NCI-H774 (cell line): ENCODE measurements at regions not wholly inside any gene's neighbourhood (a gene's known extent, or its start where the extent isn't known, plus 50 kb on each side); places are given as distances from the start of the nearest gene placed in this dataset.
"Not testable (repeated sequence)": the region's sequence is repeated elsewhere in the genome, so short reads cannot be mapped to it uniquely, and the experiment has no call there.

Source experiments
- DNase-seq: peaks from one replicate; lab custom pipeline; 2025; lab: John Stamatoyannopoulos, UW

DNA sequence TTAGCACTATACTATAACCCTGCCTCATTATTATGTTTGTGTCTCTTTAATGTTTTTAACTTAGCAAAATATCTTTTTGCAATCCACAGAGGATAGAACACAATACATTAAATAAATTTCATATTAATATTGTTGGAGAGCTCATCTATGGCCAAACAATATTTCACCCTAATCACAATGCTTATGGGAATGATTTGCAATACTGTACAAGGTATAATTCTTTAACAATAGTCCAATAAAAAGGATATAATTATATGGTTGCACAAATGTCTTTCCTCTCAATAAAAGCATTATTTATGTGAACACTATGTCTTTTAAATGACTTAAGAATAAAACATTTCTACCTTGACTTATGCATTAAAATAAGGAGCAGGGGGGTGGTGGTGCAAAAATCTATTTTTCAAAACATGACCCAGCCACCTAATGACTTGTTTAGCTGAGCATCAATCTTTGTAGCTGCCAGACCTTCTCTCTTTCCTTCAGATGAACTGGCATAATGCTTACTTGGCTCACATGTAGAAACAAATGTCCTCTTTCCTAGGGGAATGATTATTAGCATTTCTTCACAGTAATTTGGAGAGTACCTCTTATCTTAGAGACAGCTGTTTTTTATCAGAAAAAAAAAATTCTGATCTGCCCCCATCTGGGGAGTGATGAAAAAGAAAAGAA lies 1933.6 kb upstream of the LRRTM1 start:
- DNase-seq: no peak

DNA sequence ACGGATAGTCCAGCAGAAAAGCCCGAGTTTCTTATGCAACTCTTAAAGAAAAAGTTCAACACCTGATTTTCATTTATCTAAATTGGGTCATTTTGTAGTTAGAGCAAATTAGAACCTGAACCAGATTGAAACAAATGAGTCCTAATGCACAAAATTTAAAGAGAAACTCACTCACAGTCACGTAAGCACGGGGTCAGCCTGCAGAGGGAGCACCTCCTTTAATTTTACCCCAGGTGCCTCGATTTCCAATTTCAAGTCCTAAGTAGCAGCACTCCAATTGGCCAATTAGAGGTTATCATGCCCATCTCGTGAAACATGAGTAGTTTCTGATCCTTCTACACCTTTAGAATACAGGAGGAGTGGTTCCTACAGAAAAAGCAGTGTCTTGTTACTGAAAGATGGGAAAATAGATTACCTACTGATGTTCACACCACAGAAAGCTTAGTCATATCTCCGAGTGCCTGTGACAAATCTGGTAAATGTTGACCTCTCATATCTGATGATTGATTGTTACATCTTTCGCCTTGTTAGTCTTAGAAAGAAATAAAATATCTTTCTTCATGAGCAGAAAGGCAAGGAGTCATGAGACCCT lies 1929.8 kb upstream of the LRRTM1 start:
- DNase-seq: no peak

DNA sequence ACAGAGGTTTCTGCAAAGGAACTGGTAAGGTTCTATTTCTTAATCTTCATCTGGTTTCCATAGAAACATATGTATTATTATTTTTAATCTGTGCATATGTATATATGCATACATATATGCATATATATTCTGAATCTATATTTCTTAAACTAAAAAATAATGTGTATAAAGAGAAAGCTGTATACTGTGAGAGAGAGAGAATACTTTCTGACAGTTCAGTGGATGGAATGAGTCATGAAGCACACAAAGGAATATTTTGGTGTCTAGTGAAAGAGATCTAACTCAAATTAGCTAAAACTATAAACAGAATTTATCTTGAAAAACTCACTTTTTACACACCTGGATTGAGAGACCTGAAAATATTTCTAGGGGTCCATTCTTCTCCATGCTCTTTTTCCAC lies 1929.3 kb upstream of the LRRTM1 start:
- DNase-seq: no peak

DNA sequence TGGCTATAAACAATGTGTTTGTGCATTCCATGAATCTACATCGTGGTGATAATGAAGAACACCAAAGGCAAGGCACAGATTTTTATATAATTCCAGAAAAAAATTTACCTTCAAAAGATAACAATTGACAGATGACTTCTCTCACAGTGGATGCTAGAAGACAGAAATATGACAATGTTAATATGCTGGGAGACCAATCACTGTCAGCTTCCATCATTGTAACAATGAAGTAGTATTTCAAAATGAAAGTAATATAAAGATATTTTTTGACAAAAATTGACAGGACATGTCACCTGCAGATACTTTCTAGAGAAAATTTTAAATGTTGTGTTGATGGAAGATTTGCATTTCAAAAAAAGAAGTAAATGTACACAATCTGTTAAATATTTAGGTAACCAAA lies 1925.9 kb upstream of the LRRTM1 start:
- DNase-seq: no peak

DNA sequence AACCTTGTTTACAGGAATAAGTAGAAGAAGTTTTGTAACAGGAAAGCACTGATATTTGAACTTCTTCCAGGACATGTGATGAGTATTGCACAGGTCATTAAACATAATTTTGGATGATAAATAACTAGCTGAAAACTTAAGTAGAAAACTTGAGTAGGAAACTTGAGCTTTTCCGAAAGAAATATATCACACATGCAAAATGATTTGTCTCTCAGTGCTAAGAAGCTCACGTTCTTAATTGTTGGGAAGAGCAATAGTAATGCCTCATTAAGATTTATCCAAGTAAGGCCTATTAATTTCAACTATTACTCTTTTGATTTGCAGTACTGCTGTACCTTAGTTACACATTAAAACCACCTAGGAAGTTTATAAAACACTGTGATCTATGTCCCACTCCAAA lies 1921.9 kb upstream of the LRRTM1 start:
- no peak for DNase-seq

DNA sequence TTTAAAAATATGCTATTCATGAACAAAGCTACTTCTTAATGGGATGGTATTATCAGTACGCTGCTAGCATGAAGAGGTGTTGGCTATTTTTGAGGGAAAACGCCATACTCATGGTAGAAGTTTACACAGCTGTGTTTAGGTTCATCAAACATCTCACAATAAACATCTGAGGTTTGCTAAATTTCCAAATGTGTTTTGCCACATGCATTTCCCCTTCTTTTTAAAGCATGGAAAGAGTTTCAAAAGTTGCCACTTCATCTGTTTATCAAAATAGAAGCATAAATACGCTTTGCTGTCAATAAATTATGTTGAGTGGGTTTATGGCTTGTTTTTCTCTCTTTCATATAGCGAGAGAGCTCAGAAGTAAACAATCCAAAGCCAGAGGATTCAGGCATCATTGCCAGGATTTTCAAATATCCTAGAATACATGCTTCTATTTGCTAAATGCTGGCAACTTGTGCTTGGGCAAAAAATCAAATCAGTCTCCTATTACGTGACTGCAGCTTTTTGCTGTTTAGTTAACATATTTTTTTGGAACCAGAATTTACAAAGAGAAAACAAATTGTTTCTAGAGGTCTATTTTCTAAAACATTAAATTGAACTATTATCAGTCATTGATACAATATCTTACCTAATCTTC lies 1919.9 kb upstream of the LRRTM1 start:
- DNase-seq: peak; percentile 7

DNA sequence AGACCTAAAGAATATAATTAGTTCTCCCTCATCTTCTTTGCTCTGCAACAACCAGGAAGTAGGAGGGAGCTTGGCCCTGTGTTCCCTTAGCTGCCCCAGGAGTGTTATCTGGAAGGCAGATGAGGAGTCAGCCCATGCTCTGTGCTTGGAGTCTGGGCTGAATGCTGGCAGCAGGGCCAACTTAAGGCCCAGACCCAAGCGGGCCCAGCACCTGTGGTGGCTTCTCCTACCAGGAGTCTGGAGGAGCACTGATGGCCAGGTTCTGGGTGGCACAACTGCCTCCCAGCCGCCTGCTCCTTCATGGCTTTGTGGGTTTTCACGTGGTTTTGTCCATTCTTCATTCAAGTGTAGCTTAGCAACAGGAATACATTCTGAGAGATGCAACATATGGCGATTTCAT lies 1910.7 kb upstream of the LRRTM1 start:
- DNase-seq: no peak

DNA sequence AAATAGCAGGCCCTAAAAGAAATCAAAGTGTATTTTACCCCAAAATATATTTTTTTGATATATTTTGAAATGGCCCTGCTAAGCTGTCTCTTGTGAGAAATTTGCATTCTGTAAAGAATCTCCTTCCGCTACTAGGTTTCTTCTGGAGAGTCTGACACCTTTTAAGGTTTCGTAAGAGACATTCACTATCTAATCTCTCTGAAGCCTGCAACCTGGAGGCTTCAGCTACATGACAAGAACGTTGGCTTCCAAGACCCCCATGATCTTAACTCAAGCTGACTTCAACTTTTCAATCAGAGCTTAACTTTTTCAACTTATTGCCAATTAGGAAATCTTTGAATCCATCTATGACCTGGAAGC lies 1894.9 kb upstream of the LRRTM1 start:
- no peak for DNase-seq

DNA sequence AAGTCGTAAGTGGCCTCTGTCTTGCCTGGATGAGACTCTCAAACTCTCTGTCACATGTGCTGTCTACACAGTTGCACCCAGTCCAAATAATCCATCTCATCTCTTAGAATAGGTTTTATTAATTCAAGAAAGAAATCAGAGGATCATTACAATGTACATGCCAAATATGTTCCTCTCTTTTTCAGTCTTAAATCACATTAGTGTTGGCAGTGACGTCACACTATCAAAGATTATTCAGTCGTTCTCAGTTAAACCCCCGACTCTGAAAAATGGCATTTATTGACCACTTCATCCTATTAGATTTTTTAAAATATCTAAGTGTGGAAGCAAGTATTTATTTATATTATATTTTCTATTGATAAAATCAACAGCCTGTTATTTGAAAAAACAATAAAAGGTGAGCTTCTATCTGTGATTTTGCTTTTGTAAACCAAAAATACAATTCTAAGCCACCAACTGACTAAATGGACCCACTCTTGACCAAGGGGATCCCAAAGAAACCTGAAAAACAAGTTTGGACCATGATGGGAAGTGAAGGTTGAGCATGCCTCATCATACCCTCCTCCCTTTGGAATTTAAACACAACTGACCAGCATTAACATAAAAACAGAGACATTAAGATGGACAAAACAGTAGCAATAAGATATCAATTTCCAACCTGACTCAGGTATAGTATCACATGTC lies 1894.4 kb upstream of the LRRTM1 start:
- no peak for DNase-seq

DNA sequence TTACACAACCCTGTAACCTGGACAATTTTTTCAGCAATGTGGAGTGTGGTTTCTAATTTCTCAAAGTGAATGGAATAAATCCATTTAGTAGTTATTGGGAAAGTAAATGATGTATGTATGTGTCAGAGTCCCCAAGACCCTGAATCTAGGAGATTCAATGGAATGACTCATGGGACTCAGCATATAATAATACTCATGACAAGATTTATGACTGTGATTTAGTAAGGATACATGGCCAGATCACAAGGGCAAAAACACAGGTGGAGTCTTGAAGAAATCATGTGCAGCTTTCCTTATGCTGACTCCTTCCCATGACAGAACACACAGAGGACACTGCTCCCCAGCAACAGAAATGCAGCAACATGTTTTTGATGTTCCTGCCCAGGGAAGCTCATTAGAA lies 1877.7 kb upstream of the LRRTM1 start:
- DNase-seq: no peak

DNA sequence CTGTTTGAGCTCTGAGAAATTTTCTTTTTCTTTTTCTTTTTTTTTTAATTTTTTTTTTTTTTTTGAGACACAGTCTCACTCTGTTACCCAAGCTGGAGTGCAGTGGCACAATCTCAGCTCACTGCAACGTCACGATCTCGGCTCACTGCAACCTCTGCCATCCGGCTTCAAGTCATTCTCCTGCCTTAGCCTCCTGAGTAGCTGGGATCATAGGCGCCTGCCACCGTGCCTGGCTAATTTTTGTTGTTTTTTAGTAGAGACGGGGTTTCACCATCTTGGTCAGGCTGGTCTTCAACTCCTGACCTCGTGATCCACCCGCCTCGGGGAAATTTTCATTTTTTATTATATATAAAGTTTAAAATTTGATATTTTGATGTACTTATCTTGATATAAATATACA lies 1870.7 kb upstream of the LRRTM1 start:
- DNase-seq: not testable (repeated sequence)

DNA sequence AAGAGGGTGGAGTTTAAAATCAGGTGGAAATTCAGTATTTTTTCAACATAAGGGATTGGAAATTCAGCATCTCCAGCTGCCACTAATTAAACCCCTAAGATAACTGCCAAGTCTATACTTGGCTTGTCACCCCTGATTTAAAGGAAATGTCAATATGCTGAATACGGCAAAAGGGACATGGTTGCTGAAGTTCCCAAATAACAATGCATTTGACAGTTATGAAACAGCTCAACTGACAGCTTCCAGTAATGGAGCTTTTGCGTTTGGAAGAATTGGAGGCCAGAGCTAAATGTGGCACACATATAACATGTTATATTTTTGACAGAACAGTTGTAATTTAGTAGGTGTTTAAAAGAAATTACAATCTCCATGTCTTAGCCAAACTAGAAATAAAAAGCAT lies 1867.9 kb upstream of the LRRTM1 start:
- DNase-seq: no peak

DNA sequence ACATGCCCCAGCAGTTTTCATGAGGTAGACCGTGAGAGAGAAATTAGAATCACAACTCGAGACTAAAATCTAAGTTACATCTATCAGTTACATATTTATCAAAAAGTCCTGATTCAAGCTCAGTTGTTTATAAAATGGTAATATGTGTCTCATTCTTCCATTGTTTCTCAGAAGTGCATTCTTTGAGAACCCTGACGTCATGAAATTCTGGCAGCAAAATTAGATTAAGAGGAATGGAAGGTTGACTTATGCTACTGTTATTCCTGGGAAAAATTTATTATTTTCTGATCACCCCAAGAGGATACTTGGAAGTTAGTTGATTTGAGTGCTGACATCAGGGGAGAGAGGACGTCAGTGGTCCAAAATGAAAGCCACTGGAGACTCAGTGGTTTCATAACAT lies 1864.8 kb upstream of the LRRTM1 start:
- DNase-seq: no peak

DNA sequence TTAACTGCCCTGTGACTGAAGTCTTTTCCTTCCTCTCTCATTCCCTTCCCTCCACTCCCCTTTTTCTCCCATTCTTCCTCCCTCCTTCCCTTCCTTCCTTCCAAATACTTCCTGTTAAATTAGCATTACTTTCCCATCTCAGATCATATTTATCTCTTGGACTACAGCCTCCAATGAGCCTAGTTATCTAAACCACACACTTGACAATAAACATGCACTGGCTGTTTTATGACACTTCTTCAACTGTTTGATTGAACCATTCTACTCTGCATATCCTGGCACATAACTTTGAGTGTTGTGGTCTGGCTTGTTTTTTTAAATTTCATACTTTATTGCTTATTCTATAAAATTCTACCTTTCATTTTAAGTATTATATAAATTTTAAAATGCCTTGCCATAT lies 1860.8 kb upstream of the LRRTM1 start:
- DNase-seq: no peak

DNA sequence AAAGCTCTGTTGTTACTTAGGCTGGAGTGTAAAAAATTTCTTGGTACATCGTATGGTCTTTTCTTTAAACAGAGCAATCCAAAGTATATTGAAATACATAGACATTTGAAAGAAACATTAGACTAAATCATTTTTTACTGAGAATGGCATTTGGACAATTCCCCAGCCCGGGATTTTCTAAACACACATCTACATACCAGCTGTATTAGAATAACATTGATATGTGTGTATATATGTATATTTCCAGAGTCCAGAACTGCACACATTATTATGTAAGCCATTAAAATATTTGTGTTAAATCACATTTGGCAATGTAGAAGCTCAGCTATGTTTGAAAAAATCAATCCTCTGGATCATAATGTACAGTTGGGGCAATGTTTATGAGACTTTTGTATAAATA lies 1853.6 kb upstream of the LRRTM1 start:
- no peak for DNase-seq

DNA sequence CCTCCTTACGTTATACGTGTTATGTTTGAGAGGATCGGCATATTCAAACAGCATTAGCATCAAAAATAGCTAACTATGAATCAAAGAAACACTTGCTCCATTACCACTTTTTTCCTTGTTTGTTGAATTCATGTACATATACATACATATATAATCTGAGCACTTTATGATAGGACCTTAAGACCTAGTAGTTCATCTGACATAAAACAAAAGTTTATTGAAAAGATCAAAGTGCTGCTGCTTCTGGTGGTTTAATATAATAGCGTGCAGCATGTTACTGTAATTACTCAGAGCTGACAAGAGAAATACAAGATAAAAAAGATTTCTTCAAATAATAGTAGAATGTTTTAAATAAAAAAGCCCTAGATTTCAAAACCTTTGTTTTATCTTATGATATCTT lies 1850.9 kb upstream of the LRRTM1 start:
- DNase-seq: no peak

DNA sequence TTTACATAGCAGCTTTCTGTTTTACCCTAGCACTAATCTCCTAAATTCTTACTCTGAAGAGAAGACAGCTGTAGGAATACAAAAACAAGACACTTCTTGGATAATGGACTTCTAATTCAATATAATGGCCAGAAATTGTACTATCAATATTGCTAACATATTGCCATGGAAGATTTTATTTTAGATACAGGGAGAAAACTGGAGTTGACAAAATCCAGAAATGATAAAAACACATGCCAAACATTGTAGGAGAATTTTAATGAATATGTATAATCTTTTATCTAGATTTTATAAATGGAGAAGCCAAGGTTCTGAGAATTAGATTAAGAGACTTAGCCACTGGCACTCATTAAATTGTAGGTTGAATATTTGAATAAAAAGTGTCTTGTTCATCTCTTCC lies 1838.8 kb upstream of the LRRTM1 start:
- no peak for DNase-seq

DNA sequence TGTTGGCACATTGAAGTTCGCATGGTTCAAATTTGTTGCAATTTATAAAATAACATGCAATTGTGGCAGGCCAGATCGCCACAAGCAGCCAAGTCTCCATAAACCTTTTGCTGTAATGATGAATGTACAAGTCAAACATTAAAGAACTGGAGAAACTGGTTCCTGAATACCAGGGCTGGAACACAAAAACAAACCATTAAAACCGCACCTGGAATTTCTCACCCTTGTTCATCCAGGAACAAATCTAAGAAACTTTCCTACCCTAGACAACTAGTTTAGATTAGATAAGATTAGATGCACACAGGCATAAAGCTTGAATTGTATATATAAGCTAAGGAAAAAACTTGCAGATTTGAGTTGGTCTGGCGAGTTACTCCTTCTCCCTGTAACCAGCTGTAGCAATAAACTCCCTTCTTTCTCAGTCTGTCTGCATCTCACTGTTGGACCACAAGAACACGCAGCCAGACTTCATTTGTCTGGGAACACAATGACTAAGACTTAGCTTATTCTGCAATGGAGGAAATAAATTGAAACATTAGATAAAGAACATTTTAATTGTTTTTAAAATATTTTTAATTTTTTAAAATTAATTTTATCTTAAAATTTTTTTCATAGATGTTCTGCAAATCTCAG lies 1835.5 kb upstream of the LRRTM1 start:
- no peak for DNase-seq

DNA sequence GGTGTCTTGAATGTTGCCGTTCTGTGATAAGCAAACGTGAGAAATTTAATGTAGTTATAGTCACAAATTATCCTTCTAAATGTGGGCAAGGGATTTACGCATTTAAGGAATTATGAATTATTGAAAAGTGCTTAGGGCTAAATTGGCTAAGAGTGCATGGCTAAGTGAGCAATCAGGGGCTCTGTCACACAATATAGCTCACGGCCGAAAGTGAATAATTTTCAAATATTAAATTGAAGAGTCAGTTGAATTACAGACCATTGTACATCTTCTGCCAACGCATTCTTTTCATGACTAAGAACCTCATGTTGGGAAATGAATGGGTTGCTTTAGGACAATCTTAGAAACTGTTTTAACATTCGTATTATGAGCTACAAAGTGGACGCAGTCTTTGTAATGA lies 1832.9 kb upstream of the LRRTM1 start:
- no peak for DNase-seq

DNA sequence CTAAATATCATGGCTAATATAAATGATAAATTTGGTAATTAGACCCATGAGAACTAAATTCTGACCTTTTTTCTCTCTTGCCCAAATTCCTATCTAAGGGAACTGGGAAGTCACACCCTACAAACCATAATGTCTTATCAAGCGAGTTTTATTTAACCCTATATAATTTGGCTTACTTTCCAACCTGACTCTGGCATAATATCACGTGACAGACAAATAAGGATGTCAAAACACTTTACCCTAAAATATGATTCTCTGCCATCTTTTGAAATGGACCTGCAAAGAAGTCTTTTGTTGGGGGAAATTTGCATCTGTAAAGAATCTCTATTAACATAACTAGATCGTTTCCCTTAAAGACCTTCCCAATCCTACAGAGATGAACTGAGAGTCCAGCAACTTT lies 1823.5 kb upstream of the LRRTM1 start:
- no peak for DNase-seq

DNA sequence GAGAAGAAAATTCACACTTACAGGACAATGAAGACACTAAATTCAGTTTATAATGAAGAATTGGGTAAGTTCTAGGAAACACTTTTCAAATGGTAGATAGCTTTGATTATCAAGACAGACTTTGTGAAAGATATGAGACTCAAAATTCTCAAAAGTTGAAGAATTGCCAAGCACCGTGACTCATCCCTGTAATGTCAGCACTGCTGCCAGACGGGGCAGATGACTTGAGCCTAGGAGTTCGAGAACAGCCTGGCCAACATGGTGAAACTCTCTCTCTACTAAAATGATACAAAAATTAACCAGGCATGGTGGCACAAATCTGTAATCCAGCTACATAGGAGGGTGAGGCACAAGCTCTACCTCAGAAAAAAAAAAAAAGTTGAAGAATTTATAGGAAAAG lies 1820.1 kb upstream of the LRRTM1 start:
- no peak for DNase-seq

DNA sequence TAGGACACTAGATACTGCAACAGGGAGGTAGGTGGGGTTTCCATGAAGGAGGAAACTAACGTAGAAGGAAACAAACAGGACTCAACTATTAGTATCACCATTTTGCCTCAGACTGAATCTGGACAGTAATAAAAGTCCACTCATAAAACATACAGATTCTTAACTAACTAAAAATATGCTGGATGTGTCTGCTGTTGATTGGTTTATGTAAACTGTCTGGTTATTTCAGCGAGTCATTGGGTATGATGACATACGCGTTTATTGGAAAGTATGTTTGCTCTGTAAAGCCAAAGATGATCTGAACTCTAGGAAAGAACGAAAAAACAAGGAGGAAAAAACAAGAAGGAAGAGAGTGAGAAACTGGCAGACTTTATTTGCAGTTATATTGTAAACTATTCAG lies 1816.1 kb upstream of the LRRTM1 start:
- no peak for DNase-seq

DNA sequence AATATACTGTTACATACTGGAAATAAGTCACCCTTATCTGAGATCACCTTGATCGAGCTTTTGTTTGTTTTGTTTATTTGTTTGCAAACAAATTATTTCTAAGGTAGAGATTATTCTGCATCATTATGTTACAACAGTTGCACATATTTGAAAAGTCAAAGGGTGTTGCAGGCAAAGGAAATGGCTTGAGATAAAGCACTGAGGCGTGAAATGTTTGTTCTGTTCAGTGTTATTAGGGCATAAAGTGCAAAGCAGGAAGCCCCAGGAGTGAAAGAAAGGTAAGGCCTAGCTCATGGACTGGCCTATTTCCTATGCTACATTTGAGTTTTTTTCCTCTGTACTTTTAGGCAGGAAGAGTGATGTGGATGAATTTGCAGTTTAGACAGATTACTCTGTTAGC lies 1815.6 kb upstream of the LRRTM1 start:
- peak; percentile 10 for DNase-seq
